Spinal cord (tissue), 9 donors: ENCODE measurements at regions not wholly inside any gene's neighbourhood (a gene's known extent, or its start where the extent isn't known, plus 50 kb on each side); places are given as distances from the start of the nearest gene placed in this dataset.

Source experiments
- DNase-seq, 6 donors: peaks; one replicate each; pipeline versions ENCODE4 v3.0.0 to v3.0.0-alpha.2; 2013 to 2015; ENCODE audit warnings: low spot score in 6 of 6, low read depth in 4 of 6
- H3K27ac ChIP-seq: one replicate; pipeline ENCODE4 v1.5.1; 2013; ENCODE audit warnings: low read depth, low read length, control low read depth
- H3K27me3 ChIP-seq: one replicate; pipeline ENCODE4 v1.6.1; 2013; ENCODE audit warnings: low read length; ENCODE audit not compliant: control insufficient read depth, insufficient read depth
- H3K36me3 ChIP-seq: one replicate; pipeline ENCODE4 v1.6.1; 2013; ENCODE audit warnings: low read length; ENCODE audit not compliant: control insufficient read depth, insufficient read depth
- H3K4me1 ChIP-seq: one replicate; pipeline ENCODE4 v1.6.1; 2013; ENCODE audit warnings: low read length; ENCODE audit not compliant: control insufficient read depth, insufficient read depth
- H3K4me3 ChIP-seq: one replicate; pipeline ENCODE4 v1.5.1; 2013; ENCODE audit warnings: low read depth, low read length, control low read depth
- H3K9me3 ChIP-seq: one replicate; pipeline ENCODE4 v1.6.1; 2013; ENCODE audit warnings: low read length; ENCODE audit not compliant: control insufficient read depth, insufficient read depth
- WGBS: methylation state at CpG from one replicate; pipeline ENCODE4 v1.1.5; 2013; ENCODE audit warnings: missing lambda C conversion rate; ENCODE audit not compliant: insufficient coverage; 5-methylcytosine and 5-hydroxymethylcytosine counted together
- donor health status: healthy.

DNA sequence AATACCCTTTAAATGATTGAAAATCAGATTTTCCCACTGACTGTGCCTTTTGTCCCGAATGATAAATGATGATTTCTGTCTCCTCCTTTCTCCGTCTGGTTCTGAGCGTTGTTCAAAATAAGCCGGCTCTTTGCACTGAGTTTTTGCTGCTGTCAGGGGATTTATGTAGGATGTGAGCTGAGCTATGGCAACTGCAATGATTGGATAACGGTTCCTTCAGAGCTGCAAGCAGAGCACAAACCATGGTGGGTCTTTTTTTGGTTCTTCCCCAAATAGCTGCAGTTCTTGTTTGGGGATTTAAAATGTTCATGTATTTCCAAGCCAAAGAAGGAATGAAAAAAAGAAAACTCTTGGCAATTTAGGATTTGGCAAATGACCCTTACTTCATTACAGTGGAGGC lies 124.5 kb upstream of the CASK start:
- no peak overlapping the region for H3K27ac ChIP-seq
- DNase-seq, result peak in 2 of 6 donors; percentile 49 to 53

DNA sequence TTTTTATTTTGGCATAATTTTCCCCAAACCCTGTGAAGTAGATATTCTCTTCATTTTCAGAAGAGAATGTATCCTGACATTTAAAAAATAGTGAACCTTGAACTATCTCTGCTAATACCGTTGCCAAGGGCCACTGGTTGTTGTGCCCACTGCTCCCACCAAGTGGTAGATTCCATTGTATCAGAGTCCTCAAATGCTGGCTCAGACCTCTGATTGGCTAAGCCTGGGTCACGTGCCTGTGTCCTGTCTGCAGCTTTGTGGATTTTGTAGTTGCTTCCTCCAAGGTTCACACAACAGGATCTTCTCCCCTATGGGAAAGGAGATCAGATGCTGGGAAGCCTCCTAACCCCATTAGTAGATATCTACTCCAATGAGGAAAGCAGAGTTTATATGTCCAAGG lies 104.8 kb upstream of the CASK start:
- Histone ChIP-seq H3K4me3 (no peak overlapping the region), H3K9me3 (no peaks in the 10 kb centered on the region), H3K4me1 (no peaks in the 10 kb centered on the region), H3K27me3 (peaks cover 1% of the 10 kb centered on the region), H3K27ac (no peak overlapping the region), H3K36me3 (no peaks in the 10 kb centered on the region)
- 71% methylated on average over 1 of the region's 2 CpGs for WGBS
- DNase-seq, result no peak

More for the DNA sequence above, 124.5 kb upstream of the CASK start:
- Histone ChIP-seq H3K9me3 (no peaks in the 10 kb centered on the region), H3K4me1 (no peaks in the 10 kb centered on the region), H3K36me3 (no peaks in the 10 kb centered on the region), H3K4me3 (no peak overlapping the region), H3K27me3 (peaks cover 3% of the 10 kb centered on the region)
- 59% methylated on average over 5 of the region's 5 CpGs for WGBS

GRCh38 chrX:42027367-42028000 lies 104.1 kb upstream of the CASK start:
- H3K4me3 ChIP-seq, result no peak overlapping the region
- 87% methylated on average over 2 of the region's 3 CpGs for WGBS
- no peaks in the 10 kb centered on the region for H3K36me3 ChIP-seq

DNA sequence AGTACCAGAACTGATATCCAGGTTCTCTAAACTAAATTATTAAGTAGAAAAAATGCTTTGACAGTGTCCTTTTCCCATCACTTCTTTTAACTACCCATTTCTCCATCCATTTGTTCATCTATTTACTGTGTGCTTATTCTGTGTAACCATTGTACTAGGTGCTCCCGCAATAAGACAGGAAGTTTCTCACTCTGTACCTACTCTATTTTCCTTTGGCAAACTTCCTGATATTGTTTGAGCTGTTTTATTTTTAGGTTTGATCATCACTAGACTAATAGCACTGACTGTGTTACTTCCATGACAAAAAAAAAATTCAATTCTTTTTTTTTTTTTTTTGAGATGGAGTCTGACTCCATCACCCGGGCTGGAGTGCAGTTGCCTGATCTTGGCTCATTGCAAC lies 102.5 kb upstream of the CASK start:
- Histone ChIP-seq H3K27me3 (no peaks in the 10 kb centered on the region), H3K27ac (no peak overlapping the region), H3K4me3 (no peak overlapping the region), H3K9me3 (no peaks in the 10 kb centered on the region), H3K4me1 (no peaks in the 10 kb centered on the region), H3K36me3 (no peaks in the 10 kb centered on the region)
- no CpG with 5 or more reads among the region's 2 CpGs for WGBS
- DNase-seq, result no peak

More at GRCh38 chrX:42027367-42028000, 104.1 kb upstream of the CASK start:
- no peak overlapping the region for H3K27ac ChIP-seq
- no peak for DNase-seq
- H3K27me3 ChIP-seq, result no peaks in the 10 kb centered on the region
- H3K9me3 ChIP-seq, result no peaks in the 10 kb centered on the region
- no peaks in the 10 kb centered on the region for H3K4me1 ChIP-seq

GRCh38 chrX:42023122-42023521 lies 99.8 kb upstream of the CASK start:
- DNase-seq, result no peak
- WGBS, result 67% methylated on average over 1 of the region's 1 CpG

DNA sequence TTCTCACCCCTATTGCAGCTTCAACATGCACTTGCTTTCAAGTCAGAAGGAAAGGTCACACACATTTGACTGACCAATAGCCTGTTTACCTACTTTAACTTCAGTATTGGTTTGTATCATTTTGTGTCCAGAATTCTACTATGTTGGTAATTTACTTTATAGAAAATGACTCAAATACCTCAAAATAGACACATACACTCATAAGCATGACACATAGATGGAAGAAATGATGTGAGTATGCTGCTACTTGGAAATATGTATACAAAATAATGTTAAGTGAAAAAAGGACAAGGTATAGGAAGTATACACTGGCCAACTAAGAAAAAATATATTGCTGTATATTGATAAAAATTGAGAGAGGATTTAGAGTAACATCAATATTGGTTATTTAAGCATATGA lies 98.8 kb upstream of the CASK start:
- H3K27me3 ChIP-seq, result no peaks in the 10 kb centered on the region
- no peak for DNase-seq
- no peak overlapping the region for H3K27ac ChIP-seq
- no peaks in the 10 kb centered on the region for H3K9me3 ChIP-seq
- H3K4me3 ChIP-seq, result no peak overlapping the region
- H3K36me3 ChIP-seq, result no peaks in the 10 kb centered on the region
- H3K4me1 ChIP-seq, result no peaks in the 10 kb centered on the region

More at GRCh38 chrX:42023122-42023521, 99.8 kb upstream of the CASK start:
- Histone ChIP-seq H3K9me3 (no peaks in the 10 kb centered on the region), H3K27ac (no peak overlapping the region), H3K4me1 (no peaks in the 10 kb centered on the region), H3K4me3 (no peak overlapping the region), H3K27me3 (no peaks in the 10 kb centered on the region), H3K36me3 (no peaks in the 10 kb centered on the region)

DNA sequence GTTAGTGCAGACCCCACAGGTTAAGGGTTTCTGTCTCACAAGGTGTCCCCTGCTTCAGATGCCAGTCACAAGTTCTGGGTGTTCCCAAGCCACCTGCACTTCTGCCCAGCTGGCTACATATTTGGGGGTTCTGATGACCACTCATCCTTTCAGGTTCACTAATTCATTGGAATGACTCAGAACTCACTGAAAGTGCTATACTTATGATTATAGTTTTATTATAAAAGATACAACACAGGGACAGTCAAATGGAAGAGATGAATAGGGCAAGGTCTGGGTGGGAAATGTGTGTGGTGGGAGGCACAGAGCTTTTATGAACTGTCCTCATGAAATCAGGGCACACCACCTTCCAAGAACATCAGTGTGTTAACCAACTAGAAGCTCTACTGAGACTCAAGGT lies 97.7 kb upstream of the CASK start:
- Histone ChIP-seq H3K4me1 (no peaks in the 10 kb centered on the region), H3K27me3 (no peaks in the 10 kb centered on the region), H3K4me3 (no peak overlapping the region), H3K9me3 (no peaks in the 10 kb centered on the region), H3K36me3 (no peaks in the 10 kb centered on the region), H3K27ac (no peak overlapping the region)
- DNase-seq, result no peak

DNA sequence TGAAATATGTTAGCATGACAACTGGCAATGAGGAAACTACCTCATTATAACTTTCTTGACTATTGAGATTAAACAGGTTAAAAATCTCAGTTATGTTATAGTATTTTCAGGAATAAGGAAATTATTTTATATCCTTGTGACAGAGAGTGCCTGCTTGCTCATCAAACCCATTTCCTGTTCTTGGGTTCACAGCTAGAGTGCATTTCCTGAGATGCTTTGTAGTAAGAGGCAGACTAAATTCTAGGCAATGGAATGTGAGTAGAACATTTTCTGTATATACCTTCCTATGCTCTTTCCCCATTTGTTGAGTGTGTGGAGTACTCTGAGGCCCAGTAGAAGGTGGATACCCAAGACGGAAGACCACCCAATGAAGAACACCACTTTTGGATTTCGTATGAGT lies 96.9 kb upstream of the CASK start:
- 90% methylated on average over 2 of the region's 2 CpGs for WGBS
- Histone ChIP-seq H3K4me3 (no peak overlapping the region), H3K36me3 (no peaks in the 10 kb centered on the region), H3K27ac (no peak overlapping the region), H3K27me3 (no peaks in the 10 kb centered on the region), H3K4me1 (no peaks in the 10 kb centered on the region), H3K9me3 (no peaks in the 10 kb centered on the region)
- DNase-seq, result no peak

- H3K27me3 ChIP-seq, result no peaks in the 10 kb centered on the region
Observed at GRCh38 chrX:42017971-42018370, 94.6 kb upstream of the CASK start.

GRCh38 chrX:42000836-42001235 lies 77.5 kb upstream of the CASK start:
- DNase-seq, result no peak
- 91% methylated on average over 1 of the region's 3 CpGs for WGBS
- no peak overlapping the region for H3K27ac ChIP-seq
- no peaks in the 10 kb centered on the region for H3K4me1 ChIP-seq
- H3K9me3 ChIP-seq, result no peaks in the 10 kb centered on the region
- peaks cover 3% of the 10 kb centered on the region for H3K27me3 ChIP-seq
- no peak overlapping the region for H3K4me3 ChIP-seq
- no peaks in the 10 kb centered on the region for H3K36me3 ChIP-seq

More at GRCh38 chrX:42017971-42018370, 94.6 kb upstream of the CASK start:
- no peaks in the 10 kb centered on the region for H3K36me3 ChIP-seq
- H3K27ac ChIP-seq, result no peak overlapping the region
- no peaks in the 10 kb centered on the region for H3K4me1 ChIP-seq
- no CpG with 5 or more reads among the region's 1 CpG for WGBS
- H3K9me3 ChIP-seq, result no peaks in the 10 kb centered on the region
- no peak overlapping the region for H3K4me3 ChIP-seq
- no peak for DNase-seq
